Thyroid gland (tissue), 4 donors: ENCODE measurements at regions not wholly inside any gene's neighbourhood (a gene's known extent, or its start where the extent isn't known, plus 50 kb on each side); places are given as distances from the start of the nearest gene placed in this dataset.

Experiments
- CTCF ChIP-seq, 6 experiments: fragments of 200-600 bp in 3 of 6; fragments of 450-650 bp in 3 of 6; sonication (generic) in 3 of 6; IDR thresholded peaks; one replicate each; pipeline ENCODE4 v1.5.1; 2016 to 2019; ENCODE audit warnings: antibody characterized with exemption in 6 of 6, mild to moderate bottlenecking in 2 of 6, inconsistent platforms in 1 of 6, moderate library complexity in 1 of 6
- POLR2A ChIP-seq, 2 donors: fragments of 450-650 bp; IDR thresholded peaks; one replicate each; pipeline ENCODE4 v1.6.1; 2017; ENCODE audit warnings: antibody characterized with exemption in 2 of 2, mild to moderate bottlenecking in 2 of 2, moderate library complexity in 1 of 2

- TF ChIP-seq CTCF (IDR thresholded peaks at IDR 0.05) (no peak), POLR2A (IDR thresholded peaks at IDR 0.05) (no peak)
Observed at GRCh38 chr4:59381591-59381990, 1818.5 kb upstream of the ADGRL3 start.
